ENCODE measurements at regions not wholly inside any gene's neighbourhood (a gene's known extent, or its start where the extent isn't known, plus 50 kb on each side); places are given as distances from the start of the nearest gene placed in this dataset.

- H3K4me3 ChIP-seq (ENCODE audit: low read length), result no peak overlapping the region
- H4K20me1 ChIP-seq (ENCODE audit: insufficient read depth), result no peaks in the 10 kb centered on the region
- no peaks in the 10 kb centered on the region for H3K36me3 ChIP-seq (ENCODE audit: insufficient read depth, low read length)
- H3K9me2 ChIP-seq (ENCODE audit: insufficient read depth, low read length), result no peaks in the 10 kb centered on the region
- H3F3A ChIP-seq (ENCODE audit: insufficient read depth, low read length, poor library complexity, severe bottlenecking), result no peaks in the 10 kb centered on the region
- no peaks in the 10 kb centered on the region for H3K9me3 ChIP-seq (ENCODE audit: low read length)
- TF ChIP-seq EP300 (conservative IDR thresholded peaks at IDR 0.05; ENCODE audit: poor library complexity, severe bottlenecking), result no peak
- TF ChIP-seq TAF1 (IDR thresholded peaks at IDR 0.05; ENCODE audit: low read depth), result no peak
- TF ChIP-seq SMC3 (conservative IDR thresholded peaks at IDR 0.05; ENCODE audit: poor library complexity), result no peak
- no peak for TF ChIP-seq RAD21 (conservative IDR thresholded peaks at IDR 0.05)
- TF ChIP-seq MXI1 (conservative IDR thresholded peaks at IDR 0.05; ENCODE audit: poor library complexity, severe bottlenecking), result no peak
- no peak for TF ChIP-seq EZH2 (IDR thresholded peaks at IDR 0.05; ENCODE audit: borderline replicate concordance, insufficient read depth, low read length, poor library complexity, severe bottlenecking)
- no peak for TF ChIP-seq REST (IDR thresholded peaks at IDR 0.05; ENCODE audit: borderline replicate concordance)
- no peak for TF ChIP-seq POLR2AphosphoS5 (IDR thresholded peaks at IDR 0.05)
- no peak overlapping the region for H3K4me2 ChIP-seq (ENCODE audit: low read length)
- no peaks in the 10 kb centered on the region for H3K27me3 ChIP-seq (ENCODE audit: insufficient read depth, low read depth, low read length)
- no peak overlapping the region for H3K27ac ChIP-seq (ENCODE audit: low read length)
- no peak overlapping the region for H2AFZ ChIP-seq (ENCODE audit: low read depth, low read length)
- H3K79me2 ChIP-seq (replicated peaks; ENCODE audit: insufficient read depth, low read length), result no peaks in the 10 kb centered on the region
- no peak overlapping the region for H3K9ac ChIP-seq (ENCODE audit: low read length)
These were observed 89.9 kb downstream of the CD83 start for GRCh38 chr6:14207448-14207847.

- Histone ChIP-seq H2AFZ (ENCODE audit: low read depth, low read length) (no peak overlapping the region), H3K4me2 (ENCODE audit: low read length) (no peak overlapping the region), H3K9me2 (ENCODE audit: insufficient read depth, low read length) (no peaks in the 10 kb centered on the region), H4K20me1 (ENCODE audit: insufficient read depth) (no peaks in the 10 kb centered on the region), H3K9ac (ENCODE audit: low read length) (no peak overlapping the region), H3K79me2 (replicated peaks; ENCODE audit: insufficient read depth, low read length) (no peaks in the 10 kb centered on the region), H3K4me3 (ENCODE audit: low read length) (no peak overlapping the region), H3F3A (ENCODE audit: insufficient read depth, low read length, poor library complexity, severe bottlenecking) (no peaks in the 10 kb centered on the region), H3K27ac (ENCODE audit: low read length) (no peak overlapping the region), H3K36me3 (ENCODE audit: insufficient read depth, low read length) (no peaks in the 10 kb centered on the region), H3K27me3 (ENCODE audit: insufficient read depth, low read depth, low read length) (no peaks in the 10 kb centered on the region), H3K9me3 (ENCODE audit: low read length) (no peaks in the 10 kb centered on the region)
- TF ChIP-seq MXI1 (conservative IDR thresholded peaks at IDR 0.05; ENCODE audit: poor library complexity, severe bottlenecking) (no peak), REST (IDR thresholded peaks at IDR 0.05; ENCODE audit: borderline replicate concordance) (no peak), RAD21 (conservative IDR thresholded peaks at IDR 0.05) (no peak), CTCF (IDR thresholded peaks at IDR 0.05; ENCODE audit: poor library complexity, severe bottlenecking) (no peak), EP300 (conservative IDR thresholded peaks at IDR 0.05; ENCODE audit: poor library complexity, severe bottlenecking) (no peak), SMC3 (conservative IDR thresholded peaks at IDR 0.05; ENCODE audit: poor library complexity) (no peak), POLR2AphosphoS5 (IDR thresholded peaks at IDR 0.05) (no peak), EZH2 (IDR thresholded peaks at IDR 0.05; ENCODE audit: borderline replicate concordance, insufficient read depth, low read length, poor library complexity, severe bottlenecking) (no peak), TAF1 (IDR thresholded peaks at IDR 0.05; ENCODE audit: low read depth) (no peak)
These were observed 91.4 kb downstream of the CD83 start for GRCh38 chr6:14209000-14209399.
